Testis (tissue), 2 donors: ENCODE measurements at regions not wholly inside any gene's neighbourhood (a gene's known extent, or its start where the extent isn't known, plus 50 kb on each side); places are given as distances from the start of the nearest gene placed in this dataset.

Experiments used
- DNase-seq: peaks from one replicate; pipeline ENCODE4 v3.0.0-alpha.2; 2019
- H3K27ac ChIP-seq, 2 donors: fragments of 200-600 bp; sonication (generic); one replicate each; pipeline ENCODE4 v1.5.1; 2019
- H3K27me3 ChIP-seq: fragments of 200-600 bp; sonication (generic); one replicate; pipeline ENCODE4 v1.5.1; 2019
- H3K36me3 ChIP-seq: fragments of 200-600 bp; sonication (generic); one replicate; pipeline ENCODE4 v1.5.1; 2017; ENCODE audit warnings: low read depth; ENCODE audit errors: missing control alignments
- H3K4me1 ChIP-seq: fragments of 200-600 bp; sonication (generic); one replicate; pipeline ENCODE4 v1.5.1; 2019
- H3K4me3 ChIP-seq, 2 donors: fragments of 200-600 bp; sonication (generic); one replicate each; pipeline ENCODE4 v1.5.1; 2017 to 2019
- H3K9me3 ChIP-seq: fragments of 200-600 bp; sonication (generic); one replicate; pipeline ENCODE4 v1.5.1; 2017
- CTCF ChIP-seq, 3 experiments: fragments of 450-650 bp in 2 of 3; fragments of 200-600 bp in 1 of 3; sonication (generic) in 1 of 3; IDR thresholded peaks; one replicate each; pipeline ENCODE4 v1.5.1; 2016 to 2019; ENCODE audit warnings: antibody characterized with exemption in 3 of 3, mild to moderate bottlenecking in 2 of 3, moderate library complexity in 1 of 3
- POLR2A ChIP-seq: fragments of 450-650 bp; IDR thresholded peaks from one replicate; pipeline ENCODE4 v1.6.1; 2017; ENCODE audit warnings: antibody characterized with exemption, mild to moderate bottlenecking, moderate library complexity
- WGBS, 2 donors: methylation state at CpG; one replicate each; pipeline ENCODE4 v1.1.5; 2018; 5-methylcytosine and 5-hydroxymethylcytosine counted together
- intact Hi-C: fragments of 100-400 bp; cut with DNase I; formaldehyde crosslinking; loops from one replicate; pipeline ENCODE4 v1.15.1; 2023; ENCODE audit warnings: low total_unique reads

GRCh38 chr3:162168715-162169114, 672.1 kb downstream of the OTOL1 start:
- H3K9me3 ChIP-seq: no peaks in the 10 kb centered on the region

GRCh38 chr3:162170581-162170980, 674.0 kb downstream of the OTOL1 start:
- 68 to 71% methylated on average over 1 of the region's 1 CpG for WGBS, 2 donors
- no peak for DNase-seq
- Histone ChIP-seq H3K9me3 (no peaks in the 10 kb centered on the region), H3K4me1 (no peaks in the 10 kb centered on the region), H3K27ac (no peak overlapping the region), H3K27me3 (no peaks in the 10 kb centered on the region), H3K36me3 (no peaks in the 10 kb centered on the region), H3K4me3 (no peak overlapping the region)
- TF ChIP-seq CTCF (IDR thresholded peaks at IDR 0.05) (no peak), POLR2A (no peak)
- intact Hi-C loops: no loop called here

More at GRCh38 chr3:162168715-162169114, 672.1 kb downstream of the OTOL1 start:
- Histone ChIP-seq H3K36me3 (no peaks in the 10 kb centered on the region), H3K4me3 (no peak overlapping the region), H3K27me3 (no peaks in the 10 kb centered on the region), H3K27ac (no peak overlapping the region), H3K4me1 (no peaks in the 10 kb centered on the region)
- 67 to 74% methylated on average over 2 of the region's 2 CpGs for WGBS, 2 donors
- TF ChIP-seq POLR2A: no peak
- no peak for TF ChIP-seq CTCF (IDR thresholded peaks at IDR 0.05)
- intact Hi-C loops: no loop called here
- no peak for DNase-seq

GRCh38 chr3:162171970-162172369, 675.4 kb downstream of the OTOL1 start:
- Histone ChIP-seq H3K27ac (no peak overlapping the region), H3K27me3 (no peaks in the 10 kb centered on the region), H3K4me1 (no peaks in the 10 kb centered on the region), H3K4me3 (no peak overlapping the region), H3K36me3 (no peaks in the 10 kb centered on the region), H3K9me3 (no peaks in the 10 kb centered on the region)
- TF ChIP-seq POLR2A: no peak
- no peak for TF ChIP-seq CTCF (IDR thresholded peaks at IDR 0.05)
- intact Hi-C loops: no loop called here
- 79 to 97% methylated on average over 1 of the region's 1 CpG for WGBS, 2 donors
- DNase-seq: no peak

GRCh38 chr3:162175145-162175544, 678.5 kb downstream of the OTOL1 start:
- DNase-seq: no peak
- Histone ChIP-seq H3K36me3 (no peaks in the 10 kb centered on the region), H3K4me3 (no peak overlapping the region), H3K4me1 (no peaks in the 10 kb centered on the region), H3K27ac (no peak overlapping the region), H3K27me3 (no peaks in the 10 kb centered on the region), H3K9me3 (no peaks in the 10 kb centered on the region)
- TF ChIP-seq POLR2A (no peak), CTCF (IDR thresholded peaks at IDR 0.05) (no peak)
- intact Hi-C loops: no loop called here
- WGBS, 2 donors: 94 to 95% methylated on average over 4 of the region's 4 CpGs

- Histone ChIP-seq H3K27ac (no peak overlapping the region), H3K4me1 (no peaks in the 10 kb centered on the region), H3K27me3 (no peaks in the 10 kb centered on the region), H3K4me3 (no peak overlapping the region), H3K36me3 (no peaks in the 10 kb centered on the region), H3K9me3 (no peaks in the 10 kb centered on the region)
- WGBS, 2 donors: 49 to 50% methylated on average over 3 of the region's 3 CpGs
- intact Hi-C loops: no loop called here
- no peak for DNase-seq
- TF ChIP-seq POLR2A (no peak), CTCF (IDR thresholded peaks at IDR 0.05) (no peak)
Measured at GRCh38 chr3:162175878-162176277, 679.3 kb downstream of the OTOL1 start.
